Kidney epithelial cell (primary cell): ENCODE measurements at regions not wholly inside any gene's neighbourhood (a gene's known extent, or its start where the extent isn't known, plus 50 kb on each side); places are given as distances from the start of the nearest gene placed in this dataset.

Experiments
- DNase-seq: peaks from one replicate; pipeline ENCODE4 v3.0.0-alpha.2; 2010; ENCODE audit warnings: low read depth
- H3K27me3 ChIP-seq: 2 replicates; pipeline ENCODE4 v1.6.0; 2011; ENCODE audit warnings: low read length; ENCODE audit not compliant: control insufficient read depth, insufficient read depth
- H3K36me3 ChIP-seq: 2 replicates; pipeline ENCODE4 v1.5.1; 2011; ENCODE audit warnings: low read length; ENCODE audit not compliant: control insufficient read depth, insufficient read depth
- H3K4me3 ChIP-seq: 2 replicates; pipeline ENCODE4 v1.5.1; 2011; ENCODE audit warnings: low read depth, mild to moderate bottlenecking, control low read depth, low read length
- CTCF ChIP-seq: IDR thresholded peaks from 2 replicates; pipeline ENCODE4 v1.5.1; 2011; ENCODE audit warnings: mild to moderate bottlenecking, moderate library complexity, low read length, control low read depth, inconsistent platforms; ENCODE audit not compliant: insufficient read depth, poor library complexity, severe bottlenecking

- Histone ChIP-seq H3K4me3 (no peak overlapping the region), H3K36me3 (no peaks in the 10 kb centered on the region), H3K27me3 (no peaks in the 10 kb centered on the region)
- no peak for TF ChIP-seq CTCF
- no peak for DNase-seq
These were observed 74.3 kb upstream of the RAB4A start for GRCh38 chr1:229196404-229197264.

- DNase-seq: no peak
- Histone ChIP-seq H3K36me3 (no peaks in the 10 kb centered on the region), H3K27me3 (no peaks in the 10 kb centered on the region), H3K4me3 (no peak overlapping the region)
- no peak for TF ChIP-seq CTCF
These were observed 73.7 kb upstream of the RAB4A start for GRCh38 chr1:229197265-229197585.

GRCh38 chr1:229199261-229200243 lies 71.4 kb upstream of the RAB4A start:
- Histone ChIP-seq H3K4me3 (no peak overlapping the region), H3K36me3 (no peaks in the 10 kb centered on the region), H3K27me3 (peaks cover 4% of the 10 kb centered on the region)
- TF ChIP-seq CTCF: no peak
- no peak for DNase-seq

GRCh38 chr1:229203030-229203751 lies 67.7 kb upstream of the RAB4A start:
- H3K36me3 ChIP-seq: no peaks in the 10 kb centered on the region
- DNase-seq: no peak
- TF ChIP-seq CTCF: no peak
- peaks cover 23% of the 10 kb centered on the region for H3K27me3 ChIP-seq
- no peak overlapping the region for H3K4me3 ChIP-seq

- TF ChIP-seq CTCF: no peak
- no peak overlapping the region for H3K4me3 ChIP-seq
- no peaks in the 10 kb centered on the region for H3K36me3 ChIP-seq
- no peak for DNase-seq
- H3K27me3 ChIP-seq: peaks cover 23% of the 10 kb centered on the region
These were observed 66.8 kb upstream of the RAB4A start for GRCh38 chr1:229203991-229204632.
